GM12892 (cell line): ENCODE measurements at regions not wholly inside any gene's neighbourhood (a gene's known extent, or its start where the extent isn't known, plus 50 kb on each side); places are given as distances from the start of the nearest gene placed in this dataset.

Experiments
- POLR2A ChIP-seq: IDR thresholded peaks from 2 replicates; pipeline ENCODE4 v1.6.1; 2011; ENCODE audit warnings: low read depth, low read length, control low read depth
- TAF1 ChIP-seq: IDR thresholded peaks from 2 replicates; pipeline ENCODE4 v1.6.1; 2011; ENCODE audit warnings: low read depth, mild to moderate bottlenecking, control low read depth, low read length, borderline replicate concordance

GRCh38 chr2:239725551-239725890 lies 299.6 kb downstream of the NDUFA10 start:
- TF ChIP-seq TAF1 (no peak), POLR2A (no peak)
